Stomach (tissue), 4 donors: ENCODE measurements at regions not wholly inside any gene's neighbourhood (a gene's known extent, or its start where the extent isn't known, plus 50 kb on each side); places are given as distances from the start of the nearest gene placed in this dataset.

Experiments
- POLR2AphosphoS5 ChIP-seq, 3 donors: sonication (generic); formaldehyde crosslinking; IDR thresholded peaks; one replicate each; pipeline ENCODE4 v1.6.1; 2016; ENCODE audit warnings: antibody characterized with exemption in 3 of 3
- TF ChIP-seq, protein P1 (sequence below), 7 experiments: fragments of 450-650 bp in 4 of 7; fragments of 200-600 bp in 3 of 7; sonication (generic) in 3 of 7; IDR thresholded peaks; one replicate each; pipeline ENCODE4 v1.5.1; 2016 to 2019; ENCODE audit warnings: antibody characterized with exemption in 7 of 7, control low read depth in 2 of 7, mild to moderate bottlenecking in 1 of 7

GRCh38 chr14:36048667-36049066 lies 127.9 kb downstream of the PTCSC3 start:
- no peak for TF ChIP-seq POLR2AphosphoS5 (IDR thresholded peaks at IDR 0.05)
- TF ChIP-seq, protein P1, sequence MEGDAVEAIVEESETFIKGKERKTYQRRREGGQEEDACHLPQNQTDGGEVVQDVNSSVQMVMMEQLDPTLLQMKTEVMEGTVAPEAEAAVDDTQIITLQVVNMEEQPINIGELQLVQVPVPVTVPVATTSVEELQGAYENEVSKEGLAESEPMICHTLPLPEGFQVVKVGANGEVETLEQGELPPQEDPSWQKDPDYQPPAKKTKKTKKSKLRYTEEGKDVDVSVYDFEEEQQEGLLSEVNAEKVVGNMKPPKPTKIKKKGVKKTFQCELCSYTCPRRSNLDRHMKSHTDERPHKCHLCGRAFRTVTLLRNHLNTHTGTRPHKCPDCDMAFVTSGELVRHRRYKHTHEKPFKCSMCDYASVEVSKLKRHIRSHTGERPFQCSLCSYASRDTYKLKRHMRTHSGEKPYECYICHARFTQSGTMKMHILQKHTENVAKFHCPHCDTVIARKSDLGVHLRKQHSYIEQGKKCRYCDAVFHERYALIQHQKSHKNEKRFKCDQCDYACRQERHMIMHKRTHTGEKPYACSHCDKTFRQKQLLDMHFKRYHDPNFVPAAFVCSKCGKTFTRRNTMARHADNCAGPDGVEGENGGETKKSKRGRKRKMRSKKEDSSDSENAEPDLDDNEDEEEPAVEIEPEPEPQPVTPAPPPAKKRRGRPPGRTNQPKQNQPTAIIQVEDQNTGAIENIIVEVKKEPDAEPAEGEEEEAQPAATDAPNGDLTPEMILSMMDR (IDR thresholded peaks at IDR 0.05): no peak
